ENCODE measurements at regions not wholly inside any gene's neighbourhood (a gene's known extent, or its start where the extent isn't known, plus 50 kb on each side); places are given as distances from the start of the nearest gene placed in this dataset.
"Not testable (repeated sequence)": the region's sequence is repeated elsewhere in the genome, so short reads cannot be mapped to it uniquely, and the experiment has no call there.

DNA sequence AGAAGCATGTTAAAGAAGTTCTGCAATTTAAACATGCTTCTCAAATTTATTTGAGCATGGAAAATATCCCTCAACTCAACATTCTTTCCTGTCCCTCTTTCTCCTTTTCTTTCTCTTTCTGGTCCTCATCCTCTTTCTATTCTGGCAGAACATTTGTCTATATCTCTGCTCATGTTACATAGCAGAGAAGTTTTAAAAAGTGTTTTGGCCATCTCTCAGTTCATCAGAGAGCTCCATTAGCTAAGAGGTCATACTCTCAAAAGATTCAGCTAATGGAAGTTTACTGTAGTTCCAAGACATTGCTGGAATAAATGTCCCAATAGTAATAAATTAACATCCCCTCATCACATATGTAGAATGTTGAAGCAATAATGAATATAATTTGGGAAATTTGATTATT lies 53.5 kb downstream of the XCL2 start:
- DNase-seq (ENCODE audit: low spot score) (no peak), ATAC-seq (no peak)

DNA sequence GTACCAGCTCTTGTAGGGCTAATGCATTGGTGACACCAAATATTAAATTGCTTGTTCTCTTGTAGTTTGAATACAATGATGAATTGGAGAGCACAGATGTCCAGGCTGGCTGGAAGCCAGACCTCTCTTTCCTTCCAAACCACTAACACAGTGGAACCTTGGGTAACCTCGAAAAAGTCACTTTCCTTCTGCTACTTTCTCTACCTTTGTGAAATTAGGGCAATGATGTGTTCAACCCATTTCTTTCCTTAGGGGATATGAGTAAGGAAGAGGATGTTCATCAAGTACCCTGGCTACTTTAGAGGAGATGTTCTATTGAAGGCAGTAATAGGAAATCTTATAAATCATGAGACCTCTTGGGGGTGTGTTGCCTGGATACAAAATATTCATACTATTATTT lies 55.7 kb downstream of the XCL2 start:
- ATAC-seq (no peak), DNase-seq (ENCODE audit: low spot score) (no peak)

GRCh38 chr1:168486820-168487219 lies 57.0 kb downstream of the XCL2 start:
- not testable (repeated sequence) for DNase-seq (ENCODE audit: low spot score); ATAC-seq

GRCh38 chr1:168485048-168485447 lies 58.7 kb downstream of the XCL2 start:
- no peak for ATAC-seq
- DNase-seq (ENCODE audit: low spot score): no peak

GRCh38 chr1:168484083-168484482 lies 59.7 kb downstream of the XCL2 start:
- no peak for DNase-seq (ENCODE audit: low spot score)
- ATAC-seq: no peak

DNA sequence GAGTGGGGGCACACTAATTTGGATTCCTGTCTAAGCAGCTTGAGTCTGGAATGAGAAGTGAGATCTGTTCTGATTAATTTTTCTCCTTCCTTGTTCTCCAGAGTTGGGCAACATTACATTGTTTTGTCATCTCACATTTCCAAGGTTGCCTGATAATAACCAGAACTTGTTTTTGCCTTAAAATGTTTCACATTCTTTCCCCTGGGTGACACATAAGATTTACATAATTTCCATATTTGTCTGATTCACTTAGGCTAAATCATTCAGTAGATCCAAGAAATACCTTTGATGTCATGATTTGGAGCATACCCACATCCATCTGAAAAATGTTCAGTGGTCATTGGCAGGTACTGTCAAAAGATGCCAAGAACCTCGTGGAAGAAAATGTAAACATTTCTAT lies 60.3 kb downstream of the XCL2 start:
- ATAC-seq (no peak), DNase-seq (ENCODE audit: low spot score) (no peak)

GRCh38 chr1:168482106-168482505 lies 61.7 kb downstream of the XCL2 start:
- ATAC-seq: no peak
- DNase-seq (ENCODE audit: low spot score): no peak

DNA sequence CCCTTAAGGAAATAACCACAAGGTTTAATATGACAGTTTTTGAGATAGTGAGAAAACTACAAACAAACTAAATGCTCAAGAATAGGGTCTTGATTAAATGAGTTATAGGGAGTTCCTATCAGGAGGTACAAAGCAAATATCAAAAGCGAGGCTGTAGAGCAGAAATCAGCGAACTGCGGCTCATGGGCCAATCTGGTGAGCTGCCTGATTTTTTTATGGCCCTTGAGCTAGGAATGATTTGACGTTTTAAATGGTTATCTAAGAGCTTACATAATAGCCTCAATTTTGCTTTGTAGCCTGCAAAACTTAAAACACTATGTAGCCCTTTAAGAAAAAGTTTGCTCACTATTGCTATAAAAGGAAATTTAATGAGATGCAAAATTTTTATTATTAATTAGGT lies 62.2 kb downstream of the XCL2 start:
- DNase-seq (ENCODE audit: low spot score): no peak

GRCh38 chr1:168480997-168481396 lies 62.8 kb downstream of the XCL2 start:
- ATAC-seq: no peak
- DNase-seq (ENCODE audit: low spot score): no peak

More for the DNA sequence above, 62.2 kb downstream of the XCL2 start:
- ATAC-seq: no peak

GRCh38 chr1:168477792-168478191 lies 66.0 kb downstream of the XCL2 start:
- no peak for ATAC-seq
- no peak for DNase-seq (ENCODE audit: low spot score)

DNA sequence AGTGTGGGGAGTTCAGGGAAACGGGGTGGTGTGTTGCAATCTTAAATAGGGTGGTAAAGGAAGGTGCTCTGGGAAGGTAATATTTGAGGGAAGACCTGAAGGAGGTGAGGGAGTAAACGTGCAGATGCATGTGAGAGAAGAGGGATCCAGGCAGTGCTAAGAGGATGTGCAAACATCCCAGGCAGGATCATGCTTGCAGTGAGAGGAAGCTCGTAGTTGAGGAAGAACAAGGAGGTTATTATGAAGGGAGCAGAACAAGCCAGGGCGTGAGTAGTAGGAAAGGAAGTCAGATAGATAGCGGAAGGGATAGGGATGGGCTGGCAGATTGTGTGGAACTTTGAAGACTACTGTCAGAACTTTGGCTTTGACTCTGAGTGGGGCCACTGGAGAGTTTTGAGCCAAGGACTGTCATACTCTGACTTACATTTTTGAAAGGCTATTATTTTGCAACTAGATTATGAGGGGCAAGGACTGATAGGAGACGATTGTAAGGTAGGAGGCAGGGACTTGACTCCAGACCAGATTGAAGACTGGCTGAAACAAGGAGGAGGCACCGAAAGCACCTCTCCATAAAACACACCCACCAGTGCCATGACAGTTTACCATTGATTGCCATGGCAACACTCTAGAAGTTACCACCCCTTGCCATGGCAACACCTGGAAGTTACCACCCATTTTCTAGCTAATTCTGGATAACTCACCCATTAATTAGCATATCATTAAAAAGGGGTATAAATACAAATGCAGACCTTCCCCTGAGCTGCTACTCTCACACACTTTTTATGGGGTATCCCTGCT lies 67.0 kb downstream of the XCL2 start:
- DNase-seq (ENCODE audit: low spot score) (no peak), ATAC-seq (peak; percentile 50)

DNA sequence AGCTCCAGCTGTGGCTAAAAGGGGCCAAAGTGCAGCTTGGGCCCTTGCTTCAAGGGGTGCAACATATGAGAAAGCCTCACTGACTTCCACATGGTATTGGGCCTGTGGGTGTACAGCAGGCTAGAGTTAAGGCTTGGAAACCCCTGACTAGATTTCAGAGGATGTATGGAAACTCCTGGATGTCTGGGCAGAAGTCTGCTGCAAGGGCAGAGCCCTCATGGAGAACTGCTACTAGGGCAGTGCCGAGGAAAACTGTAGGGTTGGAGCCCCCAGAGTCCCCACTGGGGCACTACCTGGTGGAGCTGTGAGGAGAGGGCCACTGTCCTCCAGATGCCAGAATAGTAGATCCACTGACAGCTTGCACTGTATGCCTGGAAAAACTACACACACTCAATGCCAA lies 69.5 kb downstream of the XCL2 start:
- DNase-seq (ENCODE audit: low spot score): no peak
- ATAC-seq: no peak

GRCh38 chr1:168473126-168473525 lies 70.7 kb downstream of the XCL2 start:
- no peak for ATAC-seq
- no peak for DNase-seq (ENCODE audit: low spot score)

- peak; percentile 43 for ATAC-seq
Observed at GRCh38 chr1:168472223-168472622, 71.6 kb downstream of the XCL2 start.

GRCh38 chr1:168470901-168471431 lies 72.8 kb downstream of the XCL2 start:
- ATAC-seq: peak; percentile 19
- DNase-seq (ENCODE audit: low spot score): no peak

More at GRCh38 chr1:168472223-168472622, 71.6 kb downstream of the XCL2 start:
- DNase-seq (ENCODE audit: low spot score): no peak

DNA sequence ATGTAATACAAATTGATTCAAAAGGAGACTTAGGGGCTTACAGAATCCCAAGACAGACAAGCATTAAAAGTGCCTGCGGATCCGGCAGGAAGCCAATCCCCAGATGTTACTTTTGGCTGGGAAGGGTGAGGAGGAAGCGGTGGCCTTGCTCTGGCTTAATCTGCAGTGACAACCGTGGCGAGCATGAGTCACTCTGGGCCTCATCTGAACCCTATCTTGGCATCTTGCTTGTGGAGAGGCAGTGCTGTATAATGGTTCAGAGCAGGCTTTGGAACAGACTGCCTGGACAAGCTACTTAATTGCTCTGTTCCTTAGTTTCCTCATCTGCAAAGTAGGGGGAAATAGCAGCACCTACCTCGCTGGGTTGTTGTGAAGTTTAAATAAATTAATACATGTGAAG lies 74.1 kb downstream of the XCL2 start:
- peak; percentile 49 for DNase-seq (ENCODE audit: low spot score)
- ATAC-seq: peak; percentile 46

DNA sequence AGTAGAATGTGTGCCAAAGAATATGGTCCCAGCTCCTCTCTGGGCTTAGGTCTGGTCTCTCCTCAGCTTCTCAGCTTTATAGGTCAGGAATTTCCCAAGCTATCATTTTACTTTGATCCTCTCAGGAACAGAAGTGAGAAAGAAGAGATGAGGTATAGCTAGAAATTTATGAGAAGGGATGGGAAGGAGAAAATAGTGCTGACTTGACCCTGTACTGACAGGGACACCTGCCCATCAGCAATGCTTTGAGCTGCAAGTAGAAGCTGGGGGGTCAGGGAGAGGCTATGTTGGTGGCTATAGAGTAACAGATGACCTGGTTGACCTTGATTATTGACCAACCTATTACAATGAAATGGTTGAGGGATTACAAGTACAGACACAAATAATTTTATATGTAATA lies 75.0 kb downstream of the XCL2 start:
- ATAC-seq: no peak
- no peak for DNase-seq (ENCODE audit: low spot score)

GRCh38 chr1:168468042-168468809 lies 75.6 kb downstream of the XCL2 start:
- no peak for DNase-seq (ENCODE audit: low spot score)
- no peak for ATAC-seq

DNA sequence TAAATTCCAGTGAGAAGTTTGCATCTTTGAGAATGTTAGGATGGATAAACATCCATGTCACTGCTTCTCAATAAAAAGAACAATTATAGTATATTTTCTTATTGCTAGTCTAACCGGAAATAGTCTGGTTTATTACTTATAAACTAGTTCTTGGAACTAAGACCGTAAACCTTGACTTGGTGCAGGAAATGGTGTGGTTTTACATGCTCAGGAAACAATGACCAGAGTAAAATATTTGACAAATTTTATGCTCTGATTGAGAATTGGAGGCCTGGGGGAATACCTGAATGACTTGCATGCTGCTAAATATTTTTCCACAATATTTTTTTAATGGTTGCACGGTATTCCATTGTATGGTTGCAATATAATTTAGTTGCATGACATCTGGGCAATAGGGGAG lies 76.3 kb downstream of the XCL2 start:
- no peak for DNase-seq (ENCODE audit: low spot score)
- ATAC-seq: no peak

- no peak for DNase-seq (ENCODE audit: low spot score)
- ATAC-seq: peak; percentile 36
Observed at GRCh38 chr1:168466714-168467131, 77.1 kb downstream of the XCL2 start.

GRCh38 chr1:168466092-168466713 lies 77.6 kb downstream of the XCL2 start:
- no peak for DNase-seq (ENCODE audit: low spot score)
- no peak for ATAC-seq
